ENCODE measurements at regions not wholly inside any gene's neighbourhood (a gene's known extent, or its start where the extent isn't known, plus 50 kb on each side); places are given as distances from the start of the nearest gene placed in this dataset.
A peak's percentile ranks its signal among the peaks of the same experiment; 100 is the strongest.
"Not testable (repeated sequence)": the region's sequence is repeated elsewhere in the genome, so short reads cannot be mapped to it uniquely, and the experiment has no call there.

DNA sequence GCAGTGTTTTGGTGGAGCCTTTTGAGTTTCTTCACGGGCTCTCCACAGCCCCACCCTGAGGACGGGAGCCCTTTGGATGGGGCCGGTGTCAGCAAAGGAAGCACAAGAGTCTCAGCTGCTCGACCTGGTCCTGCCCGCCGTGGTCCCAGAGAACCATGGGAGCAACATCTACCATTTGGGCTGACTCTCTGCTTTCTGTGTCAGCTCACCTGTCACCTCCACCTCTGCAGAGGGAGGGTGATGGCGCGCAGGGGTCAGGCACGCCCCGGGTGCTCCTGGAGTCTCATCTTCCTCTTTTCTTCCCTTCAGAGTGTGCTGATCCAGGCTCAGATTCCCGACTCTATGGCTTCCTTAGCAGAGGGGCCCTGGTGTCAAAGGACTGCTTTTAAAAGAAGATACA, 171.7 kb downstream of the LAT start:
- no peak for DNase-seq (ENCODE audit: low read depth)
- no peak overlapping the region for H3K4me3 ChIP-seq (ENCODE audit: low read depth, low read length)
- TF ChIP-seq, protein P1, sequence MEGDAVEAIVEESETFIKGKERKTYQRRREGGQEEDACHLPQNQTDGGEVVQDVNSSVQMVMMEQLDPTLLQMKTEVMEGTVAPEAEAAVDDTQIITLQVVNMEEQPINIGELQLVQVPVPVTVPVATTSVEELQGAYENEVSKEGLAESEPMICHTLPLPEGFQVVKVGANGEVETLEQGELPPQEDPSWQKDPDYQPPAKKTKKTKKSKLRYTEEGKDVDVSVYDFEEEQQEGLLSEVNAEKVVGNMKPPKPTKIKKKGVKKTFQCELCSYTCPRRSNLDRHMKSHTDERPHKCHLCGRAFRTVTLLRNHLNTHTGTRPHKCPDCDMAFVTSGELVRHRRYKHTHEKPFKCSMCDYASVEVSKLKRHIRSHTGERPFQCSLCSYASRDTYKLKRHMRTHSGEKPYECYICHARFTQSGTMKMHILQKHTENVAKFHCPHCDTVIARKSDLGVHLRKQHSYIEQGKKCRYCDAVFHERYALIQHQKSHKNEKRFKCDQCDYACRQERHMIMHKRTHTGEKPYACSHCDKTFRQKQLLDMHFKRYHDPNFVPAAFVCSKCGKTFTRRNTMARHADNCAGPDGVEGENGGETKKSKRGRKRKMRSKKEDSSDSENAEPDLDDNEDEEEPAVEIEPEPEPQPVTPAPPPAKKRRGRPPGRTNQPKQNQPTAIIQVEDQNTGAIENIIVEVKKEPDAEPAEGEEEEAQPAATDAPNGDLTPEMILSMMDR (IDR thresholded peaks at IDR 0.05; ENCODE audit: insufficient read depth, low read depth, low read length), result no peak

DNA sequence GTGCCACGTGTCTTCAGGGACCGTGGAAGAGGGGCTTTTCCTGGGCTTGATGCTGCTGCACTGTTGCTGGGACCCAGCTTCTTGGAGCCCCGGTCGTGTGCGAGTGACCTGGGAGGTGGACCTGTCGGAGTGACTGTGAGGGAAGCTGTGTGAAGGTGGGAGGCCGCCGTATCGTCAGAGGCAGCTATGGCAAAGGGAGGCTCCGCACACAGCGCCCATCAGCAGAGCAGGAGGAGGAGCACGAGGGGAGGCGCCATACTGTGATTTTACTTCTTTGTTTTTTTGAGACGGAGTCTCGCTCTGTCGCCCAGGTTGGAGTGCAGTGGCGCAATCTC, 171.0 kb downstream of the LAT start:
- not testable (repeated sequence) for H3K4me3 ChIP-seq (ENCODE audit: low read depth, low read length); DNase-seq (ENCODE audit: low read depth)

- not testable (repeated sequence) for DNase-seq (ENCODE audit: low read depth); H3K4me3 ChIP-seq (ENCODE audit: low read depth, low read length)
These were observed 170.4 kb downstream of the LAT start for GRCh38 chr16:29155131-29155865.

- H3K4me3 ChIP-seq (ENCODE audit: low read depth, low read length), result no peak overlapping the region
- peak; percentile 60 for DNase-seq (ENCODE audit: low read depth)
- TF ChIP-seq, protein P1 (IDR thresholded peaks at IDR 0.05; ENCODE audit: insufficient read depth, low read depth, low read length), result no peak
These were observed 169.8 kb downstream of the LAT start for GRCh38 chr16:29154676-29155121.

- no peak overlapping the region for H3K4me3 ChIP-seq (ENCODE audit: low read depth, low read length)
- no peak for DNase-seq (ENCODE audit: low read depth)
- TF ChIP-seq, protein P1 (IDR thresholded peaks at IDR 0.05; ENCODE audit: insufficient read depth, low read depth, low read length), result no peak
These were observed 169.2 kb downstream of the LAT start for GRCh38 chr16:29154088-29154487.

DNA sequence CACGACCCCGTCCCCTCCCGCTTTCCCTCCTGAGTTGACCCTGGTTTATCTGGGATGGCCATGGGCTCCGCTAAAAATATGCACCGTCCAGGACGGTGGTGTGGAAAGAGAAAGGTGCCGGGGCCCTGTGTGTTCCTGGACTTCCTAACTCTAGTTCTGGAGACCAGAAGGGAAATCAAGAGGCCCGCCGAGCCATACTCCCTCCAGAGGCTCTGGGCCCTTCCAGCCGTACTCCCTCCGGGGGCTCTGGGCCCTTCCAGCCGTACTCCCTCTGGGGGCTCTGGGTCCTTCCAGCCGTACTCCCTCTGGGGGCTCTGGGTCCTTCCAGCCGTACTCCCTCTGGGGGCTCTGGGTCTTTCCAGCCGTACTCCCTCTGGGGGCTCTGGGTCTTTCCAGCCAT, 168.5 kb downstream of the LAT start:
- H3K4me3 ChIP-seq (ENCODE audit: low read depth, low read length); DNase-seq (ENCODE audit: low read depth): not testable (repeated sequence)

- H3K4me3 ChIP-seq (ENCODE audit: low read depth, low read length), result not testable (repeated sequence)
- DNase-seq (ENCODE audit: low read depth), result peak; percentile 53
These were observed 167.7 kb downstream of the LAT start for GRCh38 chr16:29152544-29153031.

DNA sequence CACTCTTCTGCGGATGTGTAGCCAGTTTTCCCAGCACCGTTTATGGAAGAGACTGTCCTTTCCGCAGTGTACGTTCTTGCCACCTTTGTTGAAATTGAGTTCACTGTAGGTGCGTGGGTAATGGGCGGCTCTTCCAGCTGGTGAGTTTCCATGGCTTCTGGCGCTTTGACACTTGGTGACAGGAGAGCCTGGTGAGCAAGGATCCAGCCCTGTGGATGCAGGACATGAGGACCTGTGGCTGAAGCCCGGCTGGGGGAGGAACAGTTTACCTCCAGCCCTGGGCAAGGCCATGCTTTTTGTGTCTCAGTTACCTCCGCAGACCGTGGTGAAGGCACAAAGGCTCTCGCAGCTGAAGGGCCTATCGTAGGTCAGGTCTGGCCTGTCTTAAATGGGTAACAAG, 166.5 kb downstream of the LAT start:
- TF ChIP-seq, protein P1 (IDR thresholded peaks at IDR 0.05; ENCODE audit: insufficient read depth, low read depth, low read length), result no peak
- no peak overlapping the region for H3K4me3 ChIP-seq (ENCODE audit: low read depth, low read length)
- DNase-seq (ENCODE audit: low read depth), result no peak

GRCh38 chr16:29149912-29150311, 165.1 kb downstream of the LAT start:
- not testable (repeated sequence) for H3K4me3 ChIP-seq (ENCODE audit: low read depth, low read length); DNase-seq (ENCODE audit: low read depth)

DNA sequence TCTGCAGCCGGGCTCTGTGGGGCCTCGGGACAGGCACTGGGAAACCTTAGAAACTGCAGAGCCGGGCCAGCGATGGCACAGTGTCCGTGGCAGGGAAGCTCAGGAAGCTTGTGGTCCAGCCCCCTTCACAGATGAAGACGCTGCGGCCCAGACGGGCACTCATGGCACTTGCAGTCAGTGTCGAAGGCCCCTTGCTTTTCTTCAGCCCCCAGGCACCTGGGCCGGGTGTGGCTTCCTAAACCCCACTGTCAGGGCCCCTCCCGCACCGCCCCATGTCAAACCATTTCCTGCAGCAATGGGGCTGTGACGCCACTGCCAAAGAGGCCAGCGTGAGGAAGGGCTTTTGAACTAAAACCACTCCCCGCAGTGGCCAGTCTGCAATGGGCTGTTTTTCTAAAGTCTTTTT, 164.0 kb downstream of the LAT start:
- DNase-seq (ENCODE audit: low read depth), result no peak
- TF ChIP-seq, protein P1 (IDR thresholded peaks at IDR 0.05; ENCODE audit: insufficient read depth, low read depth, low read length), result no peak
- no peak overlapping the region for H3K4me3 ChIP-seq (ENCODE audit: low read depth, low read length)

Measured in fibroblast of villous mesenchyme (primary cell).